Omental fat pad (tissue), 3 donors: ENCODE measurements at regions not wholly inside any gene's neighbourhood (a gene's known extent, or its start where the extent isn't known, plus 50 kb on each side); places are given as distances from the start of the nearest gene placed in this dataset.

Source experiments
- ATAC-seq: fragments of 150-250 bp; one replicate; pipeline ENCODE4 v1.9.1; 2016; ENCODE audit warnings: mild to moderate bottlenecking, moderate library complexity; ENCODE audit not compliant: low FRiP score
- DNase-seq: peaks from one replicate; pipeline ENCODE4 v3.0.0-alpha.2; 2019; ENCODE audit warnings: low spot score
- CTCF ChIP-seq, 3 donors: fragments of 450-650 bp; IDR thresholded peaks; one replicate each; pipeline ENCODE4 v1.5.1; 2016 to 2017; ENCODE audit warnings: antibody characterized with exemption in 3 of 3, mild to moderate bottlenecking in 3 of 3, moderate library complexity in 2 of 3

GRCh38 chr3:174614036-174614435 lies 245.1 kb upstream of the NAALADL2 start:
- DNase-seq (no peak), ATAC-seq (no peak)
- no peak for TF ChIP-seq CTCF (IDR thresholded peaks at IDR 0.05)

GRCh38 chr3:174618368-174619080 lies 240.6 kb upstream of the NAALADL2 start:
- TF ChIP-seq CTCF (IDR thresholded peaks at IDR 0.05) = no peak
- ATAC-seq (no peak), DNase-seq (no peak)

- no peak for TF ChIP-seq CTCF (IDR thresholded peaks at IDR 0.05)
- no peak for DNase-seq
- ATAC-seq = no peak
Measured at GRCh38 chr3:174619239-174619638, 239.9 kb upstream of the NAALADL2 start.

- DNase-seq = no peak
- ATAC-seq = no peak
- TF ChIP-seq CTCF (IDR thresholded peaks at IDR 0.05) = no peak
Measured at GRCh38 chr3:174620138-174620537, 239.0 kb upstream of the NAALADL2 start.

GRCh38 chr3:174620855-174621472 lies 238.2 kb upstream of the NAALADL2 start:
- DNase-seq = no peak
- no peak for TF ChIP-seq CTCF (IDR thresholded peaks at IDR 0.05)
- no peak for ATAC-seq

- no peak for TF ChIP-seq CTCF (IDR thresholded peaks at IDR 0.05)
- no peak for DNase-seq
- no peak for ATAC-seq
Measured at GRCh38 chr3:174633342-174633741, 225.8 kb upstream of the NAALADL2 start.

GRCh38 chr3:174636451-174636850 lies 222.7 kb upstream of the NAALADL2 start:
- DNase-seq (no peak), ATAC-seq (no peak)
- no peak for TF ChIP-seq CTCF (IDR thresholded peaks at IDR 0.05)
